ENCODE measurements at regions not wholly inside any gene's neighbourhood (a gene's known extent, or its start where the extent isn't known, plus 50 kb on each side); places are given as distances from the start of the nearest gene placed in this dataset.

DNA sequence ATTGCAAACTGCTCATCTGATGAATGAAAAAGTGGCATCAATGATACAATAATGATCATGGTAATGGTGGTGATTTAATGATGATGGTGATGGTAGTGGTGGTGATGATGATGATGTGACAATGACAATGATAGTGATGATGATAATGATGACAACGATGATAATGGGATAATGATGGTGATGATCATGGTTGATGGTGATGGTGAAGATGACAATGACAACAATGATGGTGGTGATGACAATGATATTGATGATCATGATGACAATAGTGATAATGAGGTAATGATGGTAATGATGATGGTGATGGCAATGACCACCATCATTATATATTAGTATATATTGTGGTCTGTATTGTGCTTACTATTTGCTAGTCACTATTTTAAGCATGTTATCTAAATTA is 474.3 kb downstream of the TBC1D22A start:
- DNase-seq (ENCODE audit: low spot score), result no peak

DNA sequence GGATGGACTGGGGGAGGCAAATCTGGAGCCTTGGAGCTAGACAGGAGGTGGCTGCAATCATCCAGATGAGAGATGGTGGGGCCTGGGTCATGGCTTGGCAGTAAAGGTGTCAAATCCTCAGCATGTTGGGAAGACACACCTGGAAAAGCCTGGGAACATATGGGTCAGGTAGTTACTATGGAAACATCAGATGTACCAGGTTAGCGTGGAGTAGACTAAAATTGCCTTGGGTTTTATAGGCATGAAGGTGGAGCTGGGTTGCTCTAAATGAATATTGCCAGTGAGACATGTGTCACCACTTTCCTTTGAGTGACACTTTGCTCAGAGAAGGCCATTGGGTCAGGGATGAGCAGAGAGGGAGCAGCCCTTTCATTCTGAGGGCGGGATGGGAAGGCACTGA is 473.7 kb downstream of the TBC1D22A start:
- WGBS (ENCODE audit: low lambda C conversion rate), result 0% methylated on average over 2 of the region's 2 CpGs

More for the DNA sequence above, 474.3 kb downstream of the TBC1D22A start:
- ChIA-PET CTCF (ENCODE audit: low intra/inter-chr PET ratio, low total read pairs) (no interaction called here), POLR2A (no interaction called here)
- peaks cover 7% of the 10 kb centered on the region for H3K9me3 ChIP-seq (ENCODE audit: low read length)
- in situ Hi-C loops (cut with HindIII; ENCODE audit: extremely low pct_ligation_motif_present, low pct_unique_long_range_greater_than_20kb), result no loop called here
- no peaks in the 10 kb centered on the region for H3K36me3 ChIP-seq (replicated peaks in 1 of 2; ENCODE audit: control insufficient read depth in 1 of 2, insufficient read depth in 2 of 2, low read length in 2 of 2)
- intact Hi-C loops (cut with micrococcal nuclease; ENCODE audit: unreplicated experiment), result no loop called here
- no peaks in the 10 kb centered on the region for H3K79me2 ChIP-seq (ENCODE audit: insufficient read depth, low read length)
- ATAC-seq, result no peak
- TF ChIP-seq MLLT10 (CRISPR knock-in tag; IDR thresholded peaks at IDR 0.05), result no peak
- TF ChIP-seq ZC3H4 (CRISPR knock-in tag; IDR thresholded peaks at IDR 0.05; ENCODE audit: borderline replicate concordance), result no peak
- peak; percentile 94 for TF ChIP-seq CREB1 (IDR thresholded peaks at IDR 0.05)
- no peak for TF ChIP-seq CREB1 (CRISPR knock-in tag; IDR thresholded peaks at IDR 0.05)
- TF ChIP-seq ATF7 (IDR thresholded peaks at IDR 0.05), result peak; percentile 64; the same call in 1 of the 2 replicates
- no peak for TF ChIP-seq ATF7 (CRISPR knock-in tag; IDR thresholded peaks at IDR 0.05)
- TF ChIP-seq, protein P1, sequence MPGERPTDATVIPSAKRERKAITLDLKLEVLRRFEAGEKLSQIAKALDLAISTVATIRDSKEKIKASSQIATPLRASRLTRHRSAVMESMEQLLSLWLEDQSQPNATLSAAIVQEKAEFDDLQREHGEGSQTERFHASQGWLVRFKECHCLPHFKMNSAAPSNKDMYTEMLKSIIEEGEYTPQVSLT (CRISPR knock-in tag; IDR thresholded peaks at IDR 0.05; ENCODE audit: borderline replicate concordance, low read depth), result no peak
- TF ChIP-seq ZNF878 (CRISPR knock-in tag; IDR thresholded peaks at IDR 0.05), result no peak
- TF ChIP-seq ZNF589 (CRISPR knock-in tag; conservative IDR thresholded peaks at IDR 0.05), result no peak
- no peak for TF ChIP-seq NFE2L2 (IDR thresholded peaks at IDR 0.05; ENCODE audit: low read length)
- no peak for TF ChIP-seq POLR2A (IDR thresholded peaks at IDR 0.05; ENCODE audit: insufficient read depth in 1 of 2, low read depth in 2 of 2, low read length in 2 of 2)
- no peak for TF ChIP-seq ZNF44 (CRISPR knock-in tag; IDR thresholded peaks at IDR 0.05)
- no peak for TF ChIP-seq GATAD2A (CRISPR knock-in tag; IDR thresholded peaks at IDR 0.05)
- WGBS (ENCODE audit: low lambda C conversion rate), result 2% methylated on average over 1 of the region's 1 CpG
- peaks cover 1 to 7% of the 10 kb centered on the region in 2 experiments; a peak in 2 of 5 replicates for H3K27me3 ChIP-seq (ENCODE audit: control insufficient read depth in 1 of 2, insufficient read depth in 2 of 2, low read length in 2 of 2)
- no peak overlapping the region for H3K4me2 ChIP-seq (ENCODE audit: low read depth, low read length)
- no peak overlapping the region for H3K9ac ChIP-seq (ENCODE audit: insufficient read depth, low read depth, low read length)
- no peaks in the 10 kb centered on the region for H4K20me1 ChIP-seq (ENCODE audit: insufficient read depth, low read length)
- no peak overlapping the region for H3K27ac ChIP-seq (ENCODE audit: extremely low read length, insufficient read depth, low read length)
- H3K4me1 ChIP-seq (ENCODE audit: insufficient read depth, low read length), result no peaks in the 10 kb centered on the region
- no peak overlapping the region for H2AFZ ChIP-seq (ENCODE audit: low read length)
- FAIRE-seq, result no peak
- no peak overlapping the region for H3K4me3 ChIP-seq (replicated peaks in 1 of 3; ENCODE audit: insufficient read depth in 1 of 3, low read depth in 2 of 3, low read length in 3 of 3)
- no TSS peak for BruUV-seq (replicated peaks)

More for the DNA sequence above, 473.7 kb downstream of the TBC1D22A start:
- POLR2A ChIA-PET, result no interaction called here
- no peak overlapping the region for H3K4me3 ChIP-seq (replicated peaks in 1 of 3; ENCODE audit: insufficient read depth in 1 of 3, low read depth in 2 of 3, low read length in 3 of 3)
- FAIRE-seq (no peak), DNase-seq (ENCODE audit: low spot score) (no peak), ATAC-seq (no peak)
- no peaks in the 10 kb centered on the region for H3K79me2 ChIP-seq (ENCODE audit: insufficient read depth, low read length)
- no peak overlapping the region for H3K27ac ChIP-seq (ENCODE audit: extremely low read length, insufficient read depth, low read length)
- intact Hi-C loops (cut with micrococcal nuclease; ENCODE audit: unreplicated experiment), result no loop called here
- TF ChIP-seq ZNF446 (CRISPR knock-in tag; IDR thresholded peaks at IDR 0.05) (no peak), SP4 (CRISPR knock-in tag; IDR thresholded peaks at IDR 0.05) (no peak), U2AF1 (optimal IDR thresholded peaks at IDR 0.05; ENCODE audit: low read depth, low read length) (no peak), ZKSCAN8 (CRISPR knock-in tag; IDR thresholded peaks at IDR 0.05; ENCODE audit: borderline replicate concordance) (no peak), DR1 (CRISPR knock-in tag; IDR thresholded peaks at IDR 0.05) (no peak), FOXA1 (IDR thresholded peaks at IDR 0.05) (no peak), FOXA1 (CRISPR knock-in tag; IDR thresholded peaks at IDR 0.05) (no peak), HNRNPK (IDR thresholded peaks at IDR 0.05; ENCODE audit: low read depth, low read length, poor library complexity, severe bottlenecking) (no peak), EEA1 (CRISPR knock-in tag; IDR thresholded peaks at IDR 0.05; ENCODE audit: borderline replicate concordance) (no peak), ZNF460 (CRISPR knock-in tag; IDR thresholded peaks at IDR 0.05; ENCODE audit: borderline replicate concordance) (no peak), TCF7L2 (IDR thresholded peaks at IDR 0.05; ENCODE audit: low read depth, low read length) (no peak), ZNF7 (CRISPR knock-in tag; IDR thresholded peaks at IDR 0.05) (no peak)
- peaks cover 1 to 7% of the 10 kb centered on the region in 2 experiments; a peak in 2 of 5 replicates for H3K27me3 ChIP-seq (ENCODE audit: control insufficient read depth in 1 of 2, insufficient read depth in 2 of 2, low read length in 2 of 2)
- CTCF ChIA-PET (ENCODE audit: low intra/inter-chr PET ratio, low total read pairs), result no interaction called here
- no peak overlapping the region for H3K4me2 ChIP-seq (ENCODE audit: low read depth, low read length)
- H3K9ac ChIP-seq (ENCODE audit: insufficient read depth, low read depth, low read length), result no peak overlapping the region
- in situ Hi-C loops (cut with HindIII; ENCODE audit: extremely low pct_ligation_motif_present, low pct_unique_long_range_greater_than_20kb), result no loop called here
- BruUV-seq (replicated peaks), result no TSS peak
- no peaks in the 10 kb centered on the region for H3K36me3 ChIP-seq (replicated peaks in 1 of 2; ENCODE audit: control insufficient read depth in 1 of 2, insufficient read depth in 2 of 2, low read length in 2 of 2)
- H4K20me1 ChIP-seq (ENCODE audit: insufficient read depth, low read length), result no peaks in the 10 kb centered on the region
- H3K4me1 ChIP-seq (ENCODE audit: insufficient read depth, low read length), result no peaks in the 10 kb centered on the region
- H2AFZ ChIP-seq (ENCODE audit: low read length), result no peak overlapping the region
- peaks cover 7% of the 10 kb centered on the region for H3K9me3 ChIP-seq (ENCODE audit: low read length)

Measured in HepG2 (cell line).